Right lobe of liver (tissue), 6 donors: ENCODE measurements at regions not wholly inside any gene's neighbourhood (a gene's known extent, or its start where the extent isn't known, plus 50 kb on each side); places are given as distances from the start of the nearest gene placed in this dataset.
"Not testable (repeated sequence)": the region's sequence is repeated elsewhere in the genome, so short reads cannot be mapped to it uniquely, and the experiment has no call there.

Experiments used
- ATAC-seq, 4 donors: fragments of 200-7000 bp; cut with Tn5 transposase; one replicate each; pipeline ENCODE4 v1.9.1; 2020; ENCODE audit warnings: mild to moderate bottlenecking in 4 of 4, moderate library complexity in 4 of 4
- DNase-seq, 3 donors: peaks; one replicate each; pipeline ENCODE4 v3.0.0-alpha.2; 2020
- H3K27ac ChIP-seq, 3 donors: fragments of 200-600 bp; one replicate each; pipeline ENCODE4 v1.8.0; 2022
- H3K27me3 ChIP-seq, 2 donors: fragments of 200-600 bp; one replicate each; pipeline ENCODE4 v1.8.0; 2022
- H3K36me3 ChIP-seq, 4 donors: fragments of 200-600 bp; sonication (generic) in 1 of 4; one replicate each; pipeline versions ENCODE4 v1.5.1 to v1.8.0; 2017 to 2022; ENCODE audit warnings: control low read depth in 1 of 4
- H3K4me1 ChIP-seq, 4 donors: fragments of 200-600 bp; sonication (generic) in 1 of 4; one replicate each; pipeline versions ENCODE4 v1.5.1 to v1.8.0; 2017 to 2022; ENCODE audit warnings: control low read depth in 1 of 4
- H3K4me3 ChIP-seq, 3 donors: fragments of 200-600 bp; one replicate each; pipeline ENCODE4 v1.8.0; 2022
- H3K9me3 ChIP-seq, 4 donors: fragments of 200-600 bp; sonication (generic) in 1 of 4; one replicate each; pipeline versions ENCODE4 v1.5.1 to v1.8.0; 2017 to 2022; ENCODE audit warnings: control low read depth in 1 of 4
- CTCF ChIP-seq, 4 donors: fragments of 200-600 bp in 3 of 4; fragments of 450-650 bp in 1 of 4; IDR thresholded peaks; one replicate each; pipeline versions ENCODE4 v1.5.1 to v1.8.0; 2016 to 2022; ENCODE audit warnings: antibody characterized with exemption in 4 of 4, mild to moderate bottlenecking in 2 of 4
- POLR2A ChIP-seq: fragments of 450-650 bp; IDR thresholded peaks from one replicate; pipeline ENCODE4 v1.6.1; 2017; ENCODE audit warnings: antibody characterized with exemption, mild to moderate bottlenecking
- WGBS: methylation state at CpG from one replicate; pipeline ENCODE4 v1.1.6; 2018; ENCODE audit warnings: low coverage, low lambda C conversion rate; ENCODE audit not compliant: insufficient coverage; ENCODE audit errors: missing lambda C conversion rate; 5-methylcytosine and 5-hydroxymethylcytosine counted together
- intact Hi-C, 2 donors: fragments of 100-400 bp; cut with DNase I; formaldehyde crosslinking; loops; one replicate each; pipeline versions ENCODE4 v1.11.2 to v1.14.1; 2022
- donor health status: DM: no; HTN: yes; CAD: no.
- donor health status: DM: no; HTN: no; CAD: no.
- donor health status: DM: no; HTN: no; CAD: no.
- donor health status: DM: no; HTN: yes; CAD: no.
- donor health status: DM: no; HTN: yes; CAD: no.

- Histone ChIP-seq H3K27me3 (no peaks in the 10 kb centered on the region), H3K4me1 (no peaks in the 10 kb centered on the region), H3K4me3 (no peak overlapping the region), H3K36me3 (no peaks in the 10 kb centered on the region), H3K27ac (no peak overlapping the region), H3K9me3 (no peaks in the 10 kb centered on the region)
- no peak for TF ChIP-seq POLR2A
- TF ChIP-seq CTCF (IDR thresholded peaks at IDR 0.05), result no peak
- ATAC-seq (no peak), DNase-seq (no peak)
- intact Hi-C loops, result no loop called here
- WGBS, result 63% methylated on average over 7 of the region's 8 CpGs
Measured at GRCh38 chr7:3180604-3181003, 120.4 kb upstream of the SDK1 start.

- H3K27ac ChIP-seq, H3K4me3 ChIP-seq, DNase-seq, H3K36me3 ChIP-seq, H3K9me3 ChIP-seq, H3K27me3 ChIP-seq, ATAC-seq, H3K4me1 ChIP-seq, intact Hi-C loops: not testable (repeated sequence)
- WGBS, result 61% methylated on average over 4 of the region's 4 CpGs
Measured at GRCh38 chr7:3182055-3182454, 119.0 kb upstream of the SDK1 start.

- no peak for DNase-seq
- WGBS, result 76% methylated on average over 16 of the region's 18 CpGs
- TF ChIP-seq CTCF (IDR thresholded peaks at IDR 0.05) (no peak), POLR2A (no peak)
- no peaks in the 10 kb centered on the region for H3K36me3 ChIP-seq
- H3K27ac ChIP-seq, result no peak overlapping the region
- no peaks in the 10 kb centered on the region for H3K9me3 ChIP-seq
- no peaks in the 10 kb centered on the region for H3K27me3 ChIP-seq
- no peaks in the 10 kb centered on the region for H3K4me1 ChIP-seq
- no peak for ATAC-seq
- intact Hi-C loops, result no loop called here
- H3K4me3 ChIP-seq, result no peak overlapping the region
Measured at GRCh38 chr7:3187444-3188040, 113.5 kb upstream of the SDK1 start.

GRCh38 chr7:3188946-3189345, 112.1 kb upstream of the SDK1 start:
- intact Hi-C loops, result no loop called here
- no peak overlapping the region for H3K27ac ChIP-seq
- 66% methylated on average over 7 of the region's 9 CpGs for WGBS
- no peak for TF ChIP-seq POLR2A
- no peak for TF ChIP-seq CTCF (IDR thresholded peaks at IDR 0.05)
- ATAC-seq (no peak), DNase-seq (no peak)
- no peaks in the 10 kb centered on the region for H3K9me3 ChIP-seq
- no peaks in the 10 kb centered on the region for H3K27me3 ChIP-seq
- no peaks in the 10 kb centered on the region for H3K4me1 ChIP-seq
- H3K36me3 ChIP-seq, result no peaks in the 10 kb centered on the region
- H3K4me3 ChIP-seq, result no peak overlapping the region

- intact Hi-C loops, result no loop called here
- 40% methylated on average over 2 of the region's 4 CpGs for whole genome bisulfite sequencing
- ATAC-seq (no peak), DNase-seq (no peak)
- TF ChIP-seq CTCF (IDR thresholded peaks at IDR 0.05) (no peak), POLR2A (no peak)
- no peak overlapping the region for H3K27ac ChIP-seq
- no peaks in the 10 kb centered on the region for H3K27me3 ChIP-seq
- H3K36me3 ChIP-seq, result no peaks in the 10 kb centered on the region
- H3K4me3 ChIP-seq, result no peak overlapping the region
- H3K4me1 ChIP-seq, result no peaks in the 10 kb centered on the region
- no peaks in the 10 kb centered on the region for H3K9me3 ChIP-seq
Measured at GRCh38 chr7:3191548-3191947, 109.5 kb upstream of the SDK1 start.
